ENCODE measurements at regions not wholly inside any gene's neighbourhood (a gene's known extent, or its start where the extent isn't known, plus 50 kb on each side); places are given as distances from the start of the nearest gene placed in this dataset.
"Not testable (repeated sequence)": the region's sequence is repeated elsewhere in the genome, so short reads cannot be mapped to it uniquely, and the experiment has no call there.

GRCh38 chr12:16998538-16998937, 392.6 kb upstream of the LMO3 start:
- not testable (repeated sequence) for TF ChIP-seq CTCF, POLR2A (IDR thresholded peaks at IDR 0.05)

All from right lobe of liver (tissue), 4 donors.